G401.6 (cell line): ENCODE measurements at regions not wholly inside any gene's neighbourhood (a gene's known extent, or its start where the extent isn't known, plus 50 kb on each side); places are given as distances from the start of the nearest gene placed in this dataset.
A peak's percentile ranks its signal among the peaks of the same experiment; 100 is the strongest.
"Not testable (repeated sequence)": the region's sequence is repeated elsewhere in the genome, so short reads cannot be mapped to it uniquely, and the experiment has no call there.

Source experiments
- FAIRE-seq: peaks from 2 replicates; lab custom pipeline; 2012; peaks lifted over from hg19 to GRCh38; lab: Jason Lieb, UNC

DNA sequence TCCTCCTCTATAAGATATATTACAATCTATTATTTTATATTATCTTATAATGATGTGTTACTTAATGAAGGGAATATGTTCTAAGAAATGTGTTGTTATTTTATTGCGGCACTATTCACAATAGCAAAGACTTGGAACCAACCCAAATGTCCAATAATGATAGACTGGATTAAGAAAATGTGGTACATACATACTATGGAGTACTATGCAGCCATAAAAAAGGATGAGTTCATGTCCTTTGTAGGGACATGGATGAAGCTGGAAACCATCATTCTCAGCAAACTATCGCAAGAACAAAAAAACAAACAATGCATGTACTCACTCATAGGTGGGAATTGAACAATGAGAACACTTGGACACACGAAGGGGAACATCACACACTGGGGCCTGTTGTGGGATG lies 281.9 kb upstream of the PABPC4L start:
- not testable (repeated sequence) for FAIRE-seq

DNA sequence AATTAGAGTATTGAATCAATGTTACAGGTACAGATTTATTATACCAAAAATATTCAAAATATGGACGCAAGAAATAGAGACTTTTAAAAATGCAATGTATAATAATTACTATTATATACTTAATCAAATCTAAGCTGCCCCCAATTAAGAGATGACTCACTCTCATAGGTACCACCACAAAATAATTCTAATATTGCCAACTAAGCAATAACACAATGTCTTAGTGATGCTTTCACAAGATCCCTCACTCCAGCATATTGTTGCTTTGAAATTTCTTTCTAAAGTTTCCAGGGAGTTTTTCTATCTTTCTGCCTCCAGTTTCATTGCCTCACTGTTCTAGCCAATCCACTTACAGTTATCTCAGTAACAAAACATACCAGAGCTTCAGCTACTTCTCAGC lies 270.0 kb upstream of the PABPC4L start:
- FAIRE-seq, result no peak

DNA sequence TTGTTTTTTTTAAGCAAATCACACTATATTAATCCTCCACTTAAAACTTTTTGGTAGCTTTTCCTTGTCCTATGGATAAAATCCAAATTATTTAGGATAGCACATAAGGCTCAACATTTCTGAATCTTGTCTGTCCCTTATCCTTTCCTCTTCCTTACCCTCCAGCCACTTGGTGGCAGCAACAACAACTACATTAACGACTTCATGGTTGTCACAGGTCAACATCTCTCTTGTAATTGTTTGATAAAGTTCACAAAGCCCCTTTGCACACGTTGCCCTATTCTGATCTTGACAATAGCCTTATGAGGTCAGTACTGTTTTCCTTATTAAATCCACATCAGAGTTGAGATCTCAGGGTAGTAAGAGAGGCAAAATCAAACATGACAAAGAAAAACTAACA lies 269.0 kb upstream of the PABPC4L start:
- FAIRE-seq, result peak; percentile 13

DNA sequence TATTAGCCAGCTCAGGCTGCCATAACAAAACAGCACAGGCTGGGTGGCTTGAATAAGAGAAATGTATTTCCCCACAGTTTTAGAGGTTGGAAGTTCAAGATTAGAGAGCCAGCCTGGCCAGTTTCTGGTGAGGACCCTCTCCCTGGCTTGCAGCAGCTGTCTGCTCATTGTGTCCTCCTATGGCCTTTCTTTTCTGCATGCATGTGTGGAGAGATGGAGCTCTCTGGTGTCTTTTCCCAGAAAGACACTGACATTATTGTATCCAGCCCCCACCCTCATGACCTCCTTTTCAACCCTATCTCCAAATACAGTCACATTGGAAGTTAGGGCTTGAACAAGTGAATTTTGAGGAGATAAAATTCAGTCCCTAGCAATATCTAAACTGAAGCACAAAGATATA lies 263.8 kb upstream of the PABPC4L start:
- no peak for FAIRE-seq

DNA sequence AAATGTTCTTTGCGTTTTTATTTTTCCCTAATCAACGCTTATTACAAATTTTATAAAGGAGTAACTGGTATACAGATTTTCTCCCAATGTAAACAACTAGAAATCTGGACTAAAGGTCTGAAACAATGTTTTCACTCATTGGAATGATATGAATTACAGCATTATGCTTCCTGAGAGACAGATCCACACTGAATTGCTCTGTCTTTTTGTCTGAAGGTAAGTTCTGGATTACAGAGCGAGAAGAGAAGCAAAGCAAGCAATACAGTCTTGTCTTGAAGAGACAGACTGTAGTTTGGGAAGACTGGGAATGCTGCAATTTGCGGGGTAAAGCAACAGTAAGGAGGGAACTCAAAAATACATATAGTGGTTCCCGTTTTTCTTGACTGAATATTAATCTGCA lies 262.2 kb upstream of the PABPC4L start:
- no peak for FAIRE-seq

DNA sequence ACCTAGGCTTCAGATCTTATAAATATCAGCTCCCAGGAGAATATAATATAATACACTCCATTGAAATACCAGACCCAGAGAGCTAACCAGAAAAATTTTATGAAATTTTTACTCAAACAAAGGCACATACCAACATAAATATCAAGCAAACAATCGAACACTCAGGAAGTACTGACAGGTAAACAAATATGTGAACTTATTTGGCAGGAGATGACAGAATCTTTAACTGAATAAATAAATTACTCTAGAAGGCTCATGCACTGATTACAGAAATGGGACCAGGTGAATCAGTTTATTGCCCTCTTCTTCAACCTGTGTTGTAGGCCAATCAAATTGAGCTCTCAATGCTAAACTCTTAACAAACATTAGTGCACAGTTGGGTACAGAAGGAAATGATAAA lies 225.2 kb upstream of the PABPC4L start:
- FAIRE-seq, result no peak

DNA sequence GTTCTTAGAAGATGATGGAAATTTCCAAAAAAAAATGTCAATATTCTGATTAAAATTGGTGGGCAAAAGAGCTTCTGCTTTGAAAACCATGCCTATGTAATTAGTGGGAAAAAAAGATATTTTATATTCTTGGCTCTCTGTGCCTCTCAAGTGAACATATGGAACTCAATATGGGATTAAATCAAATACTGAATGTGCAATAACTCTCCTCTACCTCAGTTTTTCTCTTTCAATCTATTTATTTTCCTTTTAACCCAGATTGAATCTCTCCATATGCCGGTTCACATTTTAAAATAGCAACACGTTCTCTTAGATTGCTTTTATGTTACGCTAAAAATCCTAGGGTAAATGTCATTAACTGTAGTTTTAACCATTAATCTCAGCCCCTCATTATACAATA lies 224.2 kb upstream of the PABPC4L start:
- no peak for FAIRE-seq

DNA sequence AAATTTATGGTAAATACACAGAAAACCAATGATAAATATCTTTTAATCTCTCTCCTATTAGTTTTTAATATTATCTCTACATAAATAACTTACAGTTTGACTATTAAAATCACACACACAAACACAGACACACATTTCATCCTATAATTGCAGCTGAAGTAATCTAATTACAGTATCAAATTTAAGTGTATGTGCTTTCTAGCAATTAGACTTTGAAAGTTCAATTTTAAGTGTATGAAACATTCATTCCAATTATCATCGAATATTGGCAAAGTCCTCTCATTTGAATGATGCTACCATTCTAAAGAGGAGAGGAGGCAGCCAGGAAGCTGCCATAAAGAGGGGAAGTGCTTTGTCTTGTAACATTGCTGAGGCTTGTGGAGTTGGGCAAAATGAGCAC lies 221.2 kb upstream of the PABPC4L start:
- FAIRE-seq, result no peak

DNA sequence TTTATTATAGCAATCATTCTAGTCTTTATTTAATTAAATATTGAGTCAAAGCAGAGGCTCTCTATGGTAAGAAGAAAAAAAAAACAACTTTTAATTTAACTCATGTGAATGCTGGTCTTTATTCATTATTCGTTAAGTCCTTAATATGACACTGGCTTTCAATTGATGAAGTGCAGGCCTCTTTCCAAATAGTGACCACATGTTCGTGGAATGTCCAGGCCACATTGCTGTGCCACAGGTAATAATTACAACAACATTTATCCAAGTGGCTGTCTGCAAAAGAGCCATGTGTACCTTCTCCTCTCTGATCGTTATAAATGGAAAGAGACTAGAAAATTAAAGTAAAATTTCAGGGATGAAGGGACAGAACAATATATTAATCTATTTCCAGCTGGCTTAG lies 220.1 kb upstream of the PABPC4L start:
- no peak for FAIRE-seq

DNA sequence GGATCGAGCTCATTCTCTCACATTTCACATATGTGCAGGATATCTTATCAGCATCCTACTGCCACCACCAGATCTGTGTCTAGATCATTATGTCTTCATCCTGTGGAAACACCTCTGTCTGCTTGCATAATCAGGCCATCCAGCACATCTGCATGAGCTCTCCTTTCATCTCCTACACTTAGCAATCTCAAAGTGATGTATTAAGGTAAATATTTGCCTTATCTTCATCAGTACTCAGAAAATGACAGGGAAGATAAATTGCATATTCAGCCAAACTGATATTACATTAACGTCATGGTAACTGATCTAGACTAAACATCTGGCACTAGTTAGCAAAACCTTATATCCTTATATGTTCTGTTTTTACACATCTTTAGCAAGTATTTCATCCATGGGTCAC lies 207.3 kb upstream of the PABPC4L start:
- no peak for FAIRE-seq

DNA sequence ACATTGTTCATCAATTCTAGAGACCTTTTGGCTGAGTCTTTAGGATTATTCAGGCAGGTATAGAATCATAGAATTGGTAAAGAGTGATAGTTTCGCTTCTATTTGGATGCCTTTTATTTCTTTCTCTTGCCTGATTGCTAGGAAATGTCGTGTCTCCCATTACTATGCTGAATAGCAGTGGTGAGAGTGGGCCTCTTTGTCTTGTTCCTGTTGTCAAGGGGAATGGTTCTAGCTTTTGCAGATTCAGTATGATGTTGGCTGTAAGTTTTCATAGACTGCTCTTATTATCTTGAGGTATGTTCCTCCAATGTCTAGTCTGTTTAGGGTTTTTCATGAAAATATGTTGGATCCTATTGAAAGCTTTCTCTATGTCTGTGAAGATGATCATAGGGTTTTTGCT lies 200.2 kb upstream of the PABPC4L start:
- FAIRE-seq, result no peak

DNA sequence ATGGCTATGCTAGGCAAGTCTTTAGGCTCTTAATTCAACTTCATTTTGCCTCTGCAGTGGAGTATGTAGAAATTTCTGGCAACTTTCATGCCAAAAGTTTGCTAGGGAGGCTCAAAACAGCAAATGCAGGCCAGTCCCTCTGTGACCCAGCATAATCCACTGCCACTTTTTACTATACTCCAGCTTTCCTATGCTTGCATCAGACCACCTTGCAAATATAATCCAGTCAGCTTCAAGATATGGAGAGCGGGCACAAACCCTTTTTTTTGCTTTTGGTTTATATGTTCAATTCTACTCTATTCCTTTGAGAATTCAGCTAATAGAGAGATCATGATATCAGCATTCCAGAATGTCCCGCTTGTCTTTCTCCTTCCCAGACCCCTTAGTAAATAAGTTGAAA lies 192.0 kb upstream of the PABPC4L start:
- no peak for FAIRE-seq

DNA sequence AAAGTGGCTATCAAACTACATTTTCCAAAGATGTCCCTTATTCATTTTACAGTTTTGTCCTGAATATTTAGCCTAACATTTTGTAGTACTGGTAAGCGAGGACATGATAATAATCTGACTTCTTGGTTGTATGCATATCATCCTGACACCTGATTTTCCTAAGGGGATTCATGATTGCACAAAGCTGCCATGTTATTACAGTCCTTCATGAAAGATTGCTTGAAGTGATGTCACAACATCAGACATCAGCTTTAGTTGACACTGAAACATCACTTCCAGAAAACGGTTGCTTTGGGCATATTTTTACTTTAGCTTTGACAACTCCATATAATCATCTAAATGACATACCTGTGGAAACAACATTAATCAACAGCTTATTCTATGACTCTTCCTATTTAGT lies 188.7 kb upstream of the PABPC4L start:
- no peak for FAIRE-seq

DNA sequence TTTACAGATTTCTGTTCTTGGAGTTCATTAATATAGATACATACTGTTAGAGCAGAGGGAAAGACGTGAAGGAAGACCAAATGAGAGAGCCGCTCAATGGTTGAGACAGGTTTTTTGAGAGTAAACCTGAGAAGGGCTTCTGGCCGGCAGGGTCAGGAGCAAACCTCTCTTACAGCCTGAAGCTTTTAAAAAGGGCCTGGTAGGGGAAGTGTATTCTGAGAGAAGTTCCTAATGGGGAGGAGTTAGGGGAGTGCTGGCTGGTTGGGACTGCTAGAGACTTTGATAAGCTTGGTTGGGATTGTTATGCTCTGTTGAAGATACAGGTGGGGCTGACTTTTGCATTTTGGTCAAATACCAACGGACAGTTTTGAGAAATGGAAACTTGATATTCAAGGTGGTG lies 186.8 kb upstream of the PABPC4L start:
- FAIRE-seq, result no peak

DNA sequence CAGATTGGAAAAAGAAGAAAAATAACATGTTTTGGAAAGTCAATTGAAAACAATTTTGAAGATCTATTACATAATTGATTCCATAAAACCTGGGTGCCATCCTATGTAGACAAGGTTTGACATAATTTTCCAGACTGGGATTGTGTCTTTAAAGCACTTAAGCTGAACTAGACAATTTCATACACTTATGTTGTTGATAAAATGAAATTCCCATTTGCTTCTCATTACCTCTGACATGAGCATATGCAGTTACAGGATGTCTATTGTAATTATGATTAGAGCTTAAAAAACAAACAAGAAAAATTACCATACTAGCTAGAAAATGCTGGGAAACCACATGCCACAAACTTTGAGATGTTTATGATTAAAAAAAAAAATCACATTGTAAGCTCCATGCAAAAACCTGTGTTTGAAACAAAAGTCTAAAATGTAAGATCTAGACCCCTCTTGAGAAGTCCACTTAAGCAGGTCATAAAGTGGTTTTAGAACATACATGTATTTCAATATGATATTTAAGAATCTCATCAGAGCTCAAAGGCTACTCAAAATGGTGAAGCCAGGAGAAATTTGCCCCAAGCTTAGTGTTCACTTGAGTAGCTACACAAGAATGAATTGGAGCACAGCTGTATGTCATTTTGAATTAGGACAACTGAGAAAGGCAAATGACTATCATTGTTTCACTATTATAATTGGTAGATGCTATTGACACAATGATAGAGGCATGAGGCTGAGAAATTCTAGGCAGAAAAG lies 181.1 kb upstream of the PABPC4L start:
- no peak for FAIRE-seq

DNA sequence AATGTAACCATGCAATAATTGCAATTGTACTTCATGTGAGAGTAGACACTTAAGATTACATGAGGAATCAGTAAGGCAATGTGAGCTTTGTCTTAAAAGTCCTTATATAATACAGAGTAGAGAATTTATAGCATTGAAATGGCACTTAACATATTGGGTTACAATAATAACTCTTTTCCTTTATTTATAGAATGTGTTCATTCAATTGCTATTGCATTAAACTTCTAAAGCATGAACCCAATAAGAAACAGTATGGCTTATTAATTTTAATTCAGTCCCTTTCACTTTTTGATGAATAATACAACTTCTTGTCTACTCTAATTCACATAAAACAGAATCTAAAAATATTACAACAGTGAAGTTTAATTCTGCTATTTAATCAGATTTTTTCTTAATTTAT lies 174.2 kb upstream of the PABPC4L start:
- FAIRE-seq, result no peak

DNA sequence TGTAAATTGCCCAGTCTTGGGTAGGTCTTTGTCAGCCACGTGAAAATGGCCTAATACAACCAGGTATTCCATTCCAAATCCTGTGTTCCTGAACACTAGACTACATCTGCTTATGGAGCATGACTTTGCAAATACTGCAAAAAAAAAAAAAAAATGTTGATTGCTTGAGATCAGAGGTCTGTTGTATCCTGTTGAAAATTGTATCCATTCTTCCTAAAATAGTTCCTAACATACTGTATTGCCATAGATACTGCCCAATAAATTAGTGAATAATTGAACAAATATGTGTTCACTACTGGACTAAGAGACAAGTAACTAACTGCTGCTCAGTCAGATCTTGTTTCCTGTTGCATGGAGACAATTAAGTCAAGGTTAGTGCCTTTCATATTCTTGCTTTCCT lies 164.3 kb upstream of the PABPC4L start:
- no peak for FAIRE-seq

DNA sequence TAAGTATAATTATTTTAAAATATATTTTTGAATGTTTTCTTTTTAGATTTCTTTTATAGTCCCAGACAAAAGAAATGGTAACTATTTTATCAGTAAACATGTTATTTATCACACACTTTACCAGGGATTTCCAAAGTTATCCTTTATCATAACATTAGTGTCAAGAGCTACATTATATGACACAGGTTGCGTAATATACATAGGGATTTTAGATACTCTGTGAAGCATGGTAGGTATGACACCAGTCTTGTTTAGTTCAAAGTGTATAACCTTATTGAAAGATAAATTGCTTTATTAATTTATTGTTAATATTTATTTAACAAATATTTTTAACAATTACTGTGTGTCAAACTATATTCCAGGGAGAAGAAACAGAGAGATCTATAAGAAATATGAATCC lies 163.3 kb upstream of the PABPC4L start:
- no peak for FAIRE-seq

DNA sequence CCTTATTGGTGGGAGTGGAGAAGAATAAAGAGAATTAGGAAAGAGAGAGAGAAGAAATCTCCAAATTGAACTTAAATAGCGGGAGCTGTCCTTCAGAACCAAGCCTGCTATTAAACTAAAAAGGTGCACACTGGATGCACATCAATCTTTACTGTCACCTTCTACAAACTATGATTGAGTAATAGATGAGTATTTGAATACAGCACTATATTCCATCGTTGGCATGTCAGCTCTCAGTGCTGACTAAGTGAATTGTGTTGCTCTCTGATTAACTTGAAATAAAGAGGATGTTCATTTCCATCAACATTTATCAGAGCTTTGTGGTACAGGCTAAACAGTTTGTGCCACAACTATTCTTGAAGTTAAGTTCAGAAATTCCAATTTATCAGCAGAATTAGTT lies 143.7 kb upstream of the PABPC4L start:
- no peak for FAIRE-seq

DNA sequence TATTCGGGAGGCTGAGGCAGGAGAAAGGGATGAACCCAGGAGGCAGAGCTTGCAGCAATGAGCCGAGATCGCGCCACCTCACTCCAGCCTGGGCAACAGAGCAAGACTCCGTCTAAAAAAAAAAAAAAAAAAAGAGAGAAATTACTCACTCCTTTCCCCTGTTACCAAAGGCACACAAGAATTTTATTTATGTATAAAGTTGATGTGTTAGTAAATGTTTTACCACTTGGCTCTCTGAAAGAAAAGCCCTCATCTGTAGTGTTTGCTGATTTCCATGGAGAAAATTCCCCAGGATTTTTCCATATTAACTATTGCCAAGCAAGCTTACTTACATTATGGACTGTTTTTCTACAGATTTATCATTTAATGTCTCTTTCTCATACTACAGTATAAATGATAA lies 142.1 kb upstream of the PABPC4L start:
- FAIRE-seq, result no peak

DNA sequence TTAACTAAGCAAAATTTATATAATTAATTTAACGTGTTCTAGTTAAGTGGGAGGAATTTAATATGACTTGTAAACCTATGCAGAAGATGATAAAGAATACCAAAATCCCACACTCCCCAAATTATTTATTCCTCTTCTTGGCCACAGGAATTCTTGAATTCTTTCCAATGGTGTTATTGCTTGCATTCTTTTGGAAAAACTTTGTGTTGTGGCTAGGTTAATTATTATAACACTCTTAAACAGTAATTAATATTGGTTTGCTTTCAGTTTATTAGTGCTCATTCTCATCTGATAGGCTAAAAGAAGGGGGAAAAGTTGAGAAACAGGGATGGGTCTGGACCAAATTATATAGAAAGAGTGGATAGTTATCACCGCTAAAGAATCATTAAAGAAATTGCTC lies 141.5 kb upstream of the PABPC4L start:
- FAIRE-seq, result no peak

DNA sequence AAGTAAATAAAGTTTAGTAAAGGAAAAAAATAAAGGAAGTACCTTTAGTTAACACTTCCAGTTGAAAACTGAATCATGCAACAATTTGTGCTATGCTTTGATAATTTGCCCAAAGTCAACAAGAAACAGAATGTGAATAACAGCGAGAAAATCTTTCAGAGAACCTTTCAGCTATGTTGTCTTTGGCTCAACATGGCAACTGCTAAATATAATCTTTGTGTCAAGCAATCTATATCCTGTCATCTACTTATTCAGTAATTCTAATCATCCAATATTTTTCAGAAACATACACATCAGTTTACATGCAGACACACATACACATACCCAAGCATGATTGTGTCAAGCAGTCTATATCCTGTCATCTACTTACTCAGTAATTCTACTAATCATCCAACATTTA lies 136.0 kb upstream of the PABPC4L start:
- no peak for FAIRE-seq

DNA sequence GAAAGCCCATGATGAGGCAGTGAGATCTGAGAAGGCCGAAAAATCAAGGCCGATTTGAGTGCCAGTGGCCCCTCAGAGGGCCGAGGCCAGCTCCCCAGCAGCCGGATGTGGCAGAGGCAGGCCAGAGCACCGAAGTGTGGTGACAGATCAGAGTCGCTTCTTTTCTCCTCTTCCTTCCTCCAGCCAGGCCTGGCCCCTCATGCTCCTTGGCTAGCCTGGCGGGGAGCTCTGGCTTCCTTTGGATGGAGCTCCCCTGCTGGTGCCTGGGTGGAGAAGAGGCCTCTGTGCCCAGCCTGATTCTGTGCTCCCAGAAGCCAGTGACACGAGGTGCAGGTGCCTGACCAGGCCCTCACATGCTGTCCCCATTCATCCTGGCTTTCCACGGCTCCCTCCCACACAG lies 127.2 kb upstream of the PABPC4L start:
- no peak for FAIRE-seq

DNA sequence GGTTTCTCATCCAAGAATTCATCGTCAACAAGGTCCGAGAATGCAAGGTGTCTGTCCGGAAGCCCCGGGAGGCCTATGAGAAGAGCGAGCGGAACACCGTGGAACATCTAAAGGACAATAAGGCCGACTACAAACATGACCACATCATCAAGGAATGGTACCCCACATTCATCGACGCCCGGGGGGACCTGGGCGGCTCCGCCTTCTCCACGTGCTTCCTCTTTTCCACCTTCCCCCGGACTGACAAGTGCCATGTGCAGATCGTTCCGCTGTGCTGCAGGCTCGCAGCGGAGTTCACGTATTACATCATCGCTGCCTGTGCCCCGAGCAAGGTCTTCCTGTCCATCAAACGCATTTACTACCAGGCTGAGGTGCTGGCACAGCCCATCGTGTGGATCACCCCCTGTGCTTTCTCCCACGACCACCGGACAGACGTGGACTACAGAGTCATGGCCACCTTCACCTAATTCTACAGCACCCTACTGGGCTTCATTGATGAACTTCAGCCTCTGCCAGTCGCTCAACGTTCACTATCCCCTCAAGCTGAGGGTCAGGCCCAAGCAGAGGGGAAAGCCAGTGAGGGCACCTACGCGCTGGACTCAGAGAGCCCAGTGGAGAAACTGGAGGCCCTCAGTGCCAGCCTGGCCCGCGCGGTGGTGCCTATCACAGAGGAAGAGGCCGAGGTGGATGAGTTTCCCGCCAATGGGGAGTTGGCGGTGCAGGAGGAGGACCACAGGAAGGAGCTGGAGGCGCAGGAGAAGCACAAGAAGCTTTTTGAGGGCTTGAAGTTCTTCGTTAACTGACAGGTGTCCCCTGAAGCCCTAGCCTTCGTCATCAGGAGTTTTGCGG lies 125.9 kb upstream of the PABPC4L start:
- FAIRE-seq, result no peak
